Muscle of back (tissue), 3 donors: ENCODE measurements at regions not wholly inside any gene's neighbourhood (a gene's known extent, or its start where the extent isn't known, plus 50 kb on each side); places are given as distances from the start of the nearest gene placed in this dataset.
"Not testable (repeated sequence)": the region's sequence is repeated elsewhere in the genome, so short reads cannot be mapped to it uniquely, and the experiment has no call there.

Experiments used
- DNase-seq, 3 donors: peaks; one replicate each; pipeline versions ENCODE4 v3.0.0 to v3.0.0-alpha.2; 2013

GRCh38 chr13:99075268-99076191 is 97.7 kb upstream of the DOCK9 start:
- DNase-seq, result no peak

- DNase-seq, result no peak
Observed at GRCh38 chr13:99078017-99078771, 100.3 kb upstream of the DOCK9 start.

DNA sequence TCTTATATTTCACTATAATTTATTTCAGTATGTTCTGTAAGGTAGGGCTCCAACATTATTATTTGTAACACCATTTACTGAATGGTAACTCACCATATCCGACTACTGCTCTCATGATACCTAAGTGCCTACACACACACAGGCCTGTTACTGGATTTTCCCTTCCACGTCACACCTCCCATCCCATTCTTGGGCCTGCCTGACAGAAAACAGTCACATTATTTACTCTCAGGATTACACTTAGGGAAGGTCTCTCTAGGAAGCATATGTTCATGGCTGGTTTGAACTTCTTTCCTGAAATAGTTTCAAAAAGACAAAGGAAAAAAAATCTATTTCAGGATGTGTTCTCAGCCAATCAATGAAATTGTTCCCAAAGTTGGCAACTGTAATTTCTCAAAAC is 102.3 kb upstream of the DOCK9 start:
- no peak for DNase-seq

DNA sequence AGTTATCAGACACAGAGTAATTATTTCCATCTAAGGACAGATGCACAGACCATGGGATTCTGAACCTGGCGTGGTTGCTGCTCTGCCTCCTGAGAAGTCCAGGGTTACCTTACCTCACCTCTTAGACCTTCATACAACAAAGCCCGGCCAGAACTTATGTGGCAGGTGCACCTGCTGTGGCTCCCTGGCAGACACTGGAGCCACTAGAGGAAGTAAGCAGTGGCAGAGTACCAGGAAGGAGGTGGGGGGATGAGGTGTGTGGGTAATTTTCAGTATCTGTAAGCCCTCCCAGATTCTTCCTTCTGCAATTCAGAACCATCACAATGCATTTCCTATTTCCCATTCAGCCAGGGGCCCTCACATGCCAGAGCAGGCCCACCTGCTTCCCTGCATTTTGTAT is 106.1 kb upstream of the DOCK9 start:
- no peak for DNase-seq

DNA sequence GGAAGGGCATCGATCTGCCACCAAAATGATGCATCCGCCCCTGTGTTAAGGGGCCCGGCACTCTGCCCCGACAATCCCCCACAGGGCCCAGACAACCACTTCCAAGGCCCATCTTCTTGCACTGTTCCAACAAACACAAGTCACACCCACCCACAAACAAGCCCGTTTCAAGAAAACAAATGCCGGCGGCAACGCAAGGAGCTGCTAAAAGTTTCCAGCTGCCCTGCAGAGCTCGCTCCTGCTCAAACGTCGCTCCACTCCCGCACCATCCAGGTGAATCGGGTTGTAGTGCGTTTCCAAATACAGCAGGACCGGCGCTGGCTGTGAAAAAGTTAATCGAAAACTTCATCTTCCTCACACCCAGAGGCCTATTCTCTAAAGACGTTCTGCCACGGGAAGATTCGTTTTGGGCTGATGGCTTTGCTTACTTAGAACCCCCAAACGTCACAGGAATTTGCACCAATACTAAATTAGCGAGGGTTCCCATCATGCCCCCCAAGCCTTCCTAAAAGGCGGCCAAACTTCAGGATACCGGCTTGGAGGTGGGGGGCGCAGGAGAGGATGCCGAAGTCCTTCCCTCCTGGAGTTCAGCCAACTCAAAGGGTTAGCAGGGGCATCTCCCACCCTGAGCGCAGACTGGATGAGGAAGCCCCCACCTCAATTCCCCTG is 107.4 kb upstream of the DOCK9 start:
- no peak for DNase-seq

GRCh38 chr13:99085808-99086266 is 108.0 kb upstream of the DOCK9 start:
- DNase-seq, result peak in 1 of 3 donors; percentile 63

DNA sequence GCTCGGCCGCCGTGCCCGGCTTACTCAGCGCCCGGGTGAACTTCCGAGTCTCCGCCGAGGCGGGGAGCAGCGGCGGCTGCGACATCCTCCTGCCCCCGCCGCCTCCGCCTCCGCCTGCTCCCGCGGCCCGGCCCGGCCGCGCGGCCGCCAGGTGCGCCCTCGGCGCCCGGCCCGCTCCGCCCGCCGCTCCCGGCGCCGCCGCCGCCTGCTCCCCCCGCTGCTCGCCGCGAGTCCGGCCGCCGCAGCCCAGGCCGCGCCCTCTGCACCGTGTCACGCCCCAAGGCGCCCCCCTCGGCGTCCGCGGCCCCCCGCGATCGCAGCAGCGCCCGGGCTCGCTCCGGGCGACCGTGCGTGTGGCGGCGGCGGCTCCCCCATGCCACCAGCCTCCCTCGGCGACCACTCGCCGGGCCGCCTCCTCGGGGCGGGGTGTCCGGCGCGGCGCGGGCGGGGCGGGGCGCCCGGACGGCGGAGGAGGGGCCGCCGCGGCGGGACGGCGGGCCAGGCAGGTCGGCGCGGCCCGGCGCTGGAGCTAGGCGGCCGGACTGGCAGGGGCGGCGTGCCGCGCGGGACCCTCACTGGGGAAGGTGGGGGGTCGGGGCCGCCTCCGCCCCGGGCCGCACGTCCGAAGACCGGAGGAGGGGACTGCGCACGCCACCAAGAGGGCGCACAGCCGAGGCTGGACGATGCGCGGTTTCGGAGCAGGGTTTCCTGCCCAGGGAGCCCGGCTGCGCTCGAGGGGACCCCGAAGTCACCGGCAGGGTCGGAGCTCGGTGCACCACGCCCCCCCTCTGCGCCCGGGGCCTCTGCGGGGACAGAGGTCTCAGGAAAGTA is 108.6 kb upstream of the DOCK9 start:
- peak; percentile 27 to 71 (median 39) for DNase-seq

DNA sequence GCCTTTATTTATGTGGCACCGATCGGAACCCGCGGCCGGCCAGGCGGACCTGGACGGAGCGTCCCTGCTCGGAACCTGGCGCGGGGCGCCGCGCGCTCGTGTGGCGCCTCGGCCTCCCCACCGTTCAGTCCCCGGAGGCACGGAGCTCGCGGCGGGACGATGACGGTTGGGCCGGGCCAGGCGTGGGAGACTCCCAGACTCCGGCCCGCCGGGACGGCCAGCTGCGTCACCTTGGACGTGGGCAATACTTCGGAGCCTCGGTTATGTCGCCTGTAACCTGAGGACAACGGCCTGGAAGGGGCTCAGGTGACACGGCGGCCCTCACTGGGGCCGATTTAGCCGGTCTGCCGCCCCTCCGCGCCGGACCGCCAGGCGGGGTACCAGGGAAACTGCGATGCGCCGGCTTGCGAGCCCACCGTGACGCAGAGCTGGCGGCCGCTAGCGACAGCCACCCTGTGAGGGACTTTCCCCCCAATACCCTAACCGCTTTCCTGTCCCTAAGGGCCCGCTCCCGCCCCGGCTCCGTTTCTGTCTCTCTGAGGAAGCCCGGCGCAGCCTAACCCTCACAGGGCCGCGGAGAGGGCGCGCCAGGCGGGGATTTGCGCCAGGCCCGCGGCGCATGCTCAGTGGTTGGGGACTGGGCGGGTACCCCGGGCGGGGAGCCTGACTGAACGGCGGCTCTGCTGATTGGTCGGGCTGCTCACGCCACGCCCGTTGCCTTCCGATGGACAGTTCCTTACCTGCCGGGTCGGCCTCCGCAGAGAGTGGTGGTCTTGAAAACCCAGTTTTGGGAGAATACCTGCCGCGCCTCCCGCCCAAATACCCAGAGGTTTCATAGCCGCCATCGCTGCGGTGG is 109.5 kb upstream of the DOCK9 start:
- DNase-seq, result peak; percentile 79 to 94 (median 91)

DNA sequence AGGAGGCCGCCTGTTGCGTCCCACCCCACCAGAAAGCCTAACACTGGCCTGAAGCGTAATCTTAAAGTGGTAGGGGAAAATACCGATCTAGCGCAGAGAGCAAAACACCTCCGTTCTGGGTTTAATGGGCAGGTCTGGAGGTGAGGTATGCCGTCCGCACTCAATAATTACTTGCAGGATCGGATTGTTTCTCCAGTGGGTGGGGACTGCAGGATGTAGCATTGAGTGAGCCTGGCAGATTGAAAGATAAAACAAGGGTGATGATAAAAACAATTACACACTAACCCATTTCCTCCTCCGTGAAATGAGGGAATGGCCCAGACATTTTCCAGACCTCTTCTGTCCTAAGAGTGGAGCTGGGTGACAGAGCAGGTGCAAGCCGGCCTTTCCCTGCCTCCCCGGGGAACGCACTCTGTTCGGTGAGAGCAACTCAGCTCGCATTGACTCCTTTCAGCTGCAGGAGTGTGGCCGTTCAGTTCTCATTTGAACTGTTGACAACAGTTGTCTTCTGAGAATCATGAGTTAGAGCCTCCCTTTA is 110.2 kb upstream of the DOCK9 start:
- no peak for DNase-seq

DNA sequence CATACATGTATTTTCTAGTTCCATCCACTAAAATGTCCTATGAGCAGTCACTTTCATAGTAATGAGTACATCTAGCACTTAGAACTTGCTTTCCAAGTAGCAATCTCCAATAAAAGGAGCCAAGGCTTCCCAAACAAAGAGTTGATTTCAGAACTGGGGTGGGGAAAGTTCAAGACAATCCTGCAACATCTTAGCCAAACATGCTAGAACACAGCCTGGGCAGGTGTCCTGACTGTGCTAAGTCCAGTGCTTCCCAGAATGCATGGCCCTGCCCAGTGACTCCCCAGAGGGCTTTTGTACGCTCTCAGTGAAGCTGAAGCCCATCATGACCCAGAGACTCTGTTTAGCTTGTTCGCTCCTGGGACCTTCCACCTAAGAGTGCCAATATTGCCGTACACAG is 106.7 kb upstream of the UBAC2 start:
- DNase-seq, result no peak

DNA sequence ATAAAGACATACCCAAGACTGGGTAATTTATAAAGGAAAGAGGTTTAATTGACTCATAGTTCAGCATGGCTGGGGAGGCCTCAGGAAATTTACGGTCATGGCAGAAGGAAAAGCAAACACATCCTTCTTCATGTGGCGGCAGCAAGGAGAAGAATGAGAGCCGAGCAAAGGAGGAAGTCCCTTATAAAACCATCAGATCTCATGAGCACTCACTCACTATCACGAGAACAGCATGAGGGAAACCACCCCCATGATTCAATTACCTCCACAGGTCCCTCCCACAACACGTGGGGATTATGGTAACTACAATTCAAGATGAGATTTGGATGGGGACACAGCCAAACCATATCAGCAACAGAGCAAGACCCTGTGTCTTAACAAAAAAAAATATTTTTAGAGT is 98.8 kb upstream of the UBAC2 start:
- DNase-seq, result not testable (repeated sequence)

DNA sequence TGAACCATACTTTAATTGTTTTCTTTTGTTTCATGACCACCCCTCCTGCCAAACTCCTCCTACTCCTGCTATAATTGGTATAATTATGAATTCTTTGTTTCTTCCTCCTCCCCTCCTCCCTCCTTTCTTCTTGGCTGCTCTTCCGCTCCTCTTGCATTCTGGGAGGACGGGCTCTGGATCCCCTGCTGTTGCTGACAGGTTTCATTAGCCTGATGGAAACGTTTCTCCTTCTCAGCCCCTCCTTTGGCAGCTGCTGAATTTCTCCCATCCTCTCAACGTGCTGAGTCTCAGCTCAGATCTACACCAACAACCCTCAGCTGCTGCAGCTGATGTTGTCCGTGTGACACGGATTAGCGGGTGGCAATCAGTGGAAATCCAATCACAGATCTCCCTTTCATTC is 97.1 kb upstream of the UBAC2 start:
- DNase-seq, result peak; percentile 71 to 79 (median 71)

- DNase-seq, result no peak
Observed at GRCh38 chr13:99104396-99104795, 96.3 kb upstream of the UBAC2 start.

GRCh38 chr13:99105160-99105559 is 95.5 kb upstream of the UBAC2 start:
- no peak for DNase-seq

GRCh38 chr13:99113351-99113750 is 87.3 kb upstream of the UBAC2 start:
- DNase-seq, result no peak

GRCh38 chr13:99118179-99118578 is 82.5 kb upstream of the UBAC2 start:
- DNase-seq, result no peak

GRCh38 chr13:99119656-99120055 is 81.0 kb upstream of the UBAC2 start:
- DNase-seq, result no peak

DNA sequence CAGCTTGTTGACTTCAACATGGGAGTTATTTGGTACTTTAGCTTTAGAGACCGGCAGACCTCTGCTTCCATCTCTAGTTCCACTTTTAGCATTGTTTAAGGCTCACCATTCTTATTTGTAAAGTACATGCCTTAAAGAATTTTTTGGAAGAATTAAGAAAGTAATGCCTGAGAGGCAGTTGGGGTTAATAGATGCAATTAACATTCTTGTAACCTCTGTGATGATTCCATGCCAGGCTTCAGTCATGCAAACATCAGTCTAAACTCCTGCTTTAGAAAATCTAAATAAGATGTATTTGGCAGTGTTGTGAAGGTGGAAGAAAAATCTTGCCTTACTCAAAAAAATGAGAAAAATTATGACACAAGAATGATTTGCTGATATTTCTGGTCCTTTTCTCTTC is 79.9 kb upstream of the UBAC2 start:
- DNase-seq, result no peak

- no peak for DNase-seq
Observed at GRCh38 chr13:99122171-99122570, 78.5 kb upstream of the UBAC2 start.
